Suprapubic skin (tissue), 4 donors: ENCODE measurements at regions not wholly inside any gene's neighbourhood (a gene's known extent, or its start where the extent isn't known, plus 50 kb on each side); places are given as distances from the start of the nearest gene placed in this dataset.

Experiments used
- DNase-seq, 2 donors: peaks; one replicate each; pipeline ENCODE4 v3.0.0-alpha.2; 2019; ENCODE audit warnings: low spot score in 2 of 2
- H3K27ac ChIP-seq: fragments of 200-600 bp; sonication (generic); one replicate; pipeline ENCODE4 v1.5.1; 2019
- H3K27me3 ChIP-seq: fragments of 200-600 bp; sonication (generic); one replicate; pipeline ENCODE4 v1.5.1; 2019
- H3K36me3 ChIP-seq: fragments of 200-600 bp; sonication (generic); one replicate; pipeline ENCODE4 v1.5.1; 2019
- H3K4me1 ChIP-seq: fragments of 200-600 bp; sonication (generic); one replicate; pipeline ENCODE4 v1.5.1; 2019
- H3K4me3 ChIP-seq: fragments of 200-600 bp; sonication (generic); one replicate; pipeline ENCODE4 v1.5.1; 2019; ENCODE audit warnings: mild to moderate bottlenecking
- H3K9me3 ChIP-seq: fragments of 200-600 bp; sonication (generic); one replicate; pipeline ENCODE4 v1.5.1; 2019
- CTCF ChIP-seq, 2 donors: fragments of 200-600 bp in 1 of 2; fragments of 450-650 bp in 1 of 2; sonication (generic) in 1 of 2; IDR thresholded peaks; one replicate each; pipeline ENCODE4 v1.5.1; 2016 to 2019; ENCODE audit warnings: antibody characterized with exemption in 2 of 2, mild to moderate bottlenecking in 1 of 2, moderate library complexity in 1 of 2
- EP300 ChIP-seq: sonication (generic); formaldehyde crosslinking; IDR thresholded peaks from one replicate; pipeline ENCODE4 v1.6.1; 2017; ENCODE audit warnings: antibody characterized with exemption
- POLR2A ChIP-seq, 2 donors: fragments of 450-650 bp; IDR thresholded peaks; one replicate each; pipeline ENCODE4 v1.6.1; 2017; ENCODE audit warnings: antibody characterized with exemption in 2 of 2, mild to moderate bottlenecking in 2 of 2, moderate library complexity in 2 of 2
- POLR2AphosphoS5 ChIP-seq, 3 donors: sonication (generic); formaldehyde crosslinking; IDR thresholded peaks; one replicate each; pipeline ENCODE4 v1.6.1; 2017; ENCODE audit warnings: antibody characterized with exemption in 3 of 3
- WGBS: methylation state at CpG from one replicate; pipeline ENCODE4 v1.1.5; 2018; 5-methylcytosine and 5-hydroxymethylcytosine counted together

- no peak for TF ChIP-seq POLR2AphosphoS5 (IDR thresholded peaks at IDR 0.05)
- no peak for TF ChIP-seq POLR2A (IDR thresholded peaks at IDR 0.05)
- no peak for TF ChIP-seq CTCF (IDR thresholded peaks at IDR 0.05)
- TF ChIP-seq EP300: no peak
- no peak for DNase-seq
- no peaks in the 10 kb centered on the region for H3K36me3 ChIP-seq
- no peak overlapping the region for H3K4me3 ChIP-seq
- no peaks in the 10 kb centered on the region for H3K9me3 ChIP-seq
- no peak overlapping the region for H3K27ac ChIP-seq
- H3K27me3 ChIP-seq: no peaks in the 10 kb centered on the region
- 87% methylated on average over 14 of the region's 14 CpGs for WGBS
- no peaks in the 10 kb centered on the region for H3K4me1 ChIP-seq
Observed at GRCh38 chr11:29713831-29714320, 303.0 kb downstream of the KCNA4 start.

- Histone ChIP-seq H3K27ac (no peak overlapping the region), H3K36me3 (no peaks in the 10 kb centered on the region), H3K9me3 (no peaks in the 10 kb centered on the region), H3K27me3 (no peaks in the 10 kb centered on the region), H3K4me1 (no peaks in the 10 kb centered on the region), H3K4me3 (no peak overlapping the region)
- TF ChIP-seq CTCF (IDR thresholded peaks at IDR 0.05) (no peak), EP300 (no peak), POLR2AphosphoS5 (IDR thresholded peaks at IDR 0.05) (no peak), POLR2A (IDR thresholded peaks at IDR 0.05) (no peak)
- 33% methylated on average over 1 of the region's 12 CpGs for WGBS
- peak in 1 of 2 donors; percentile 46 for DNase-seq
Observed at GRCh38 chr11:29712616-29713015, 304.2 kb downstream of the KCNA4 start.

GRCh38 chr11:29707924-29708323, 308.9 kb downstream of the KCNA4 start:
- Histone ChIP-seq H3K27me3 (no peaks in the 10 kb centered on the region), H3K4me3 (no peak overlapping the region), H3K9me3 (no peaks in the 10 kb centered on the region), H3K36me3 (no peaks in the 10 kb centered on the region), H3K27ac (no peak overlapping the region), H3K4me1 (no peaks in the 10 kb centered on the region)
- TF ChIP-seq POLR2AphosphoS5 (IDR thresholded peaks at IDR 0.05) (no peak), POLR2A (IDR thresholded peaks at IDR 0.05) (no peak), EP300 (no peak), CTCF (IDR thresholded peaks at IDR 0.05) (no peak)
- 41% methylated on average over 2 of the region's 2 CpGs for WGBS
- no peak for DNase-seq

GRCh38 chr11:29685361-29685760, 331.5 kb downstream of the KCNA4 start:
- TF ChIP-seq CTCF (IDR thresholded peaks at IDR 0.05) (no peak), POLR2AphosphoS5 (IDR thresholded peaks at IDR 0.05) (no peak), EP300 (no peak), POLR2A (IDR thresholded peaks at IDR 0.05) (no peak)
- H3K4me1 ChIP-seq: no peaks in the 10 kb centered on the region
- WGBS: 86% methylated on average over 1 of the region's 1 CpG
- DNase-seq: no peak
- no peak overlapping the region for H3K4me3 ChIP-seq
- no peak overlapping the region for H3K27ac ChIP-seq
- H3K27me3 ChIP-seq: no peaks in the 10 kb centered on the region
- no peaks in the 10 kb centered on the region for H3K36me3 ChIP-seq
- H3K9me3 ChIP-seq: no peaks in the 10 kb centered on the region

GRCh38 chr11:29682856-29683255, 334.0 kb downstream of the KCNA4 start:
- TF ChIP-seq EP300 (no peak), CTCF (IDR thresholded peaks at IDR 0.05) (no peak), POLR2A (IDR thresholded peaks at IDR 0.05) (no peak), POLR2AphosphoS5 (IDR thresholded peaks at IDR 0.05) (no peak)
- no peaks in the 10 kb centered on the region for H3K27me3 ChIP-seq
- DNase-seq: no peak
- no peaks in the 10 kb centered on the region for H3K4me1 ChIP-seq
- H3K4me3 ChIP-seq: no peak overlapping the region
- H3K9me3 ChIP-seq: no peaks in the 10 kb centered on the region
- H3K36me3 ChIP-seq: no peaks in the 10 kb centered on the region
- WGBS: 36% methylated on average over 2 of the region's 2 CpGs
- H3K27ac ChIP-seq: no peak overlapping the region
